ENCODE measurements at regions not wholly inside any gene's neighbourhood (a gene's known extent, or its start where the extent isn't known, plus 50 kb on each side); places are given as distances from the start of the nearest gene placed in this dataset.
"Not testable (repeated sequence)": the region's sequence is repeated elsewhere in the genome, so short reads cannot be mapped to it uniquely, and the experiment has no call there.

DNA sequence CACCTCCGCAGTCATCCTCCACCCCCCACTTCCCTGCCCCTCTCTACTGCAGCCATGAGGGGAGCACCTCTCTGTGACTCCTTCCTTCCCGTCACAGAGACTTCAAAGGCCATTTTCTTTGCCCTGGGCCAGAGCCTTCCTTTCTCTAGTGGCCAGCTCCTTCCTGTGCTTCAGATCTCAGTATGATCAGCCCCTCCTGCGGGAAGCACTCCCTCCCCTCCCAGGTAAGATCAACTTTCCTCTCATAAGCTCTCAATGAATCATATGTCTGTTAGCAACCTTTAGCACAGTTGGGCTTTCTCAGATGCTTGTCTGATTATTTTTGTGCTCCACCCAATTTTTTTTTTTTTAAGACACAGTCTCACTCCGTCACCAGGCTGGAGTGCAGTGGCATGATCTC lies 241.0 kb upstream of the PRSS1 start:
- no peaks in the 10 kb centered on the region for H3K27me3 ChIP-seq
- no peaks in the 10 kb centered on the region for H3K36me3 ChIP-seq
- no peak overlapping the region for H3K4me3 ChIP-seq
- DNase-seq (ENCODE audit: low spot score): no peak
- no peak overlapping the region for H3K27ac ChIP-seq
- TF ChIP-seq, protein P1, sequence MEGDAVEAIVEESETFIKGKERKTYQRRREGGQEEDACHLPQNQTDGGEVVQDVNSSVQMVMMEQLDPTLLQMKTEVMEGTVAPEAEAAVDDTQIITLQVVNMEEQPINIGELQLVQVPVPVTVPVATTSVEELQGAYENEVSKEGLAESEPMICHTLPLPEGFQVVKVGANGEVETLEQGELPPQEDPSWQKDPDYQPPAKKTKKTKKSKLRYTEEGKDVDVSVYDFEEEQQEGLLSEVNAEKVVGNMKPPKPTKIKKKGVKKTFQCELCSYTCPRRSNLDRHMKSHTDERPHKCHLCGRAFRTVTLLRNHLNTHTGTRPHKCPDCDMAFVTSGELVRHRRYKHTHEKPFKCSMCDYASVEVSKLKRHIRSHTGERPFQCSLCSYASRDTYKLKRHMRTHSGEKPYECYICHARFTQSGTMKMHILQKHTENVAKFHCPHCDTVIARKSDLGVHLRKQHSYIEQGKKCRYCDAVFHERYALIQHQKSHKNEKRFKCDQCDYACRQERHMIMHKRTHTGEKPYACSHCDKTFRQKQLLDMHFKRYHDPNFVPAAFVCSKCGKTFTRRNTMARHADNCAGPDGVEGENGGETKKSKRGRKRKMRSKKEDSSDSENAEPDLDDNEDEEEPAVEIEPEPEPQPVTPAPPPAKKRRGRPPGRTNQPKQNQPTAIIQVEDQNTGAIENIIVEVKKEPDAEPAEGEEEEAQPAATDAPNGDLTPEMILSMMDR (IDR thresholded peaks at IDR 0.05): no peak
- no peaks in the 10 kb centered on the region for H3K4me1 ChIP-seq
- H3K9me3 ChIP-seq: no peaks in the 10 kb centered on the region

DNA sequence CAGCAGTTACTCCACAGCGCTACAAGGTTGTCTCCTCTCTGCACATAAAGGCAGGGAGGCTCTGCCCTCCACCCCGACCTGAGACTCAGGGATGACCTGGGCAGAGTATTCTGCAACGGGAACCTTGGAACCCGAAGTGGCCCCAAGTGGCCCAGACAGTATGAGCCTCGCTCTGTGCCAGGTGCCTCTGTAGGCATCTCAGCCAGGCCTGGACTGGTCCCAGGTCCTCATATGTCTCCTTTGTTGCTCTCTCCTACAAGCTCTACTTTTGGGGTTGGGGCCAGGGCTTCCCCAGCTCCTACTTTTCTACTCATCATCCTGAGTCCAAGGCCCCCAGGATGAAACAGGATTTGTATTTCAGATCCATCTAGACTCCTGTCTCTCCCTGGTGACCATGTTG lies 241.5 kb upstream of the PRSS1 start:
- Histone ChIP-seq H3K4me3 (no peak overlapping the region), H3K4me1 (no peaks in the 10 kb centered on the region), H3K27ac (no peak overlapping the region), H3K36me3 (no peaks in the 10 kb centered on the region), H3K27me3 (no peaks in the 10 kb centered on the region), H3K9me3 (no peaks in the 10 kb centered on the region)
- TF ChIP-seq, protein P1 (IDR thresholded peaks at IDR 0.05): no peak
- no peak for DNase-seq (ENCODE audit: low spot score)

DNA sequence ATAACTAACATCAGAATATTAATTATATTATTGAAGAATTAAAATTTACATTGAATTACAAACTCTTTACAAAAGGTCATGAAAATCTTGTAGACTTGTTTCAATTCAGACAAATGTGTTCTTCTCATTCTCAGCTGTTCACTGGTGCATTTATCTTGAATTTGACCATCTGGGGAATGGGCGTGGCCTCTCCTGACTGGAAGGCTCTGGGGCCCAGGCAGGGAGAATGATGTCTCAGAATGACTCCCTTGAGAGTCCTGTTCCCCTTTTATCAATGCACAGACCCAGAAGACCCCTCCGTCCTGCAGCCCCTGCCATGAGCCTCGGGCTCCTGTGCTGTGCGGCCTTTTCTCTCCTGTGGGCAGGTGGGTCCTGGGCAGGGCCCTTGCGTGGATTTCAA lies 242.2 kb upstream of the PRSS1 start:
- H3K9me3 ChIP-seq; H3K27me3 ChIP-seq; H3K27ac ChIP-seq; H3K4me3 ChIP-seq; H3K36me3 ChIP-seq; H3K4me1 ChIP-seq; DNase-seq (ENCODE audit: low spot score): not testable (repeated sequence)

DNA sequence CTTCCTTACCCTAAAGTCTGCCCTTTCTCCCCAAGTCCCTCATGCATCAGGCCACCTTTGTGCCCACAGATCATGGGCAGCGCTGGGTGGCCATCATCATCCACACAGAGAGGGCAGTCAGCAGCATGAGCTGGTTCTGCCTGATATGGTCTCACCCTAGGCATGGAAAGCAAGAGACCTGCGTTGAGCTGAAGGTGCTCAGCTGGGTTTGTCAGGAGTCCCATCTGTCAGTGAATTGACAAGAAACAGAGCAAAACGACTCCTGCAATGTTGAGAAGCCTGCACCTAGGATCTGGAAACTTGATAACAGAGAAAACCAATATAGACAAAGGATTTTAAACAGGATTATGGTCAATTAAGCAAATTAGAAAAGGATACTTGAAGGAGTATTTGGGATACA lies 242.7 kb upstream of the PRSS1 start:
- H3K4me3 ChIP-seq: no peak overlapping the region
- no peak overlapping the region for H3K27ac ChIP-seq
- H3K4me1 ChIP-seq: no peaks in the 10 kb centered on the region
- DNase-seq (ENCODE audit: low spot score): no peak
- TF ChIP-seq, protein P1 (IDR thresholded peaks at IDR 0.05): no peak
- H3K9me3 ChIP-seq: no peaks in the 10 kb centered on the region
- H3K27me3 ChIP-seq: no peaks in the 10 kb centered on the region
- no peaks in the 10 kb centered on the region for H3K36me3 ChIP-seq

DNA sequence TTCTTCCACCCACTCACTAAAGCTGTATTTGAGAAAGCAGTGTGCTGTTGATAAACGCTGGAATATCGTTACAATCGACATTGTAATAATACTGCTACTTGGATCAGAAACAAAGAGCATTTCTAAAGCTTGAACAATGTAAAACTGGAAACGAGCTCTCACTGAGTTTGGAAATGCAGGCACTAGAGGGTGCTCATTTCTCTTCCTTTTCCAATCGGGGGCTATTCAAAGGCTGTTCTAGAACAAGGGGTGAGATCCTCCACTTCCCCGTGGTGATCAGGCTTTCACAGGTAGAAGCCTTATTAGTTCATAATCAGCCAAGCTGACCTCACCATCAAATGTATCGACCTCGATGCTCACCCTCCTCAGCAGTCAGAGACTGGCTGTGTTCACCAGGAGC lies 245.3 kb upstream of the PRSS1 start:
- not testable (repeated sequence) for H3K27me3 ChIP-seq; H3K4me1 ChIP-seq; DNase-seq (ENCODE audit: low spot score); H3K27ac ChIP-seq; H3K4me3 ChIP-seq; H3K36me3 ChIP-seq; H3K9me3 ChIP-seq

DNA sequence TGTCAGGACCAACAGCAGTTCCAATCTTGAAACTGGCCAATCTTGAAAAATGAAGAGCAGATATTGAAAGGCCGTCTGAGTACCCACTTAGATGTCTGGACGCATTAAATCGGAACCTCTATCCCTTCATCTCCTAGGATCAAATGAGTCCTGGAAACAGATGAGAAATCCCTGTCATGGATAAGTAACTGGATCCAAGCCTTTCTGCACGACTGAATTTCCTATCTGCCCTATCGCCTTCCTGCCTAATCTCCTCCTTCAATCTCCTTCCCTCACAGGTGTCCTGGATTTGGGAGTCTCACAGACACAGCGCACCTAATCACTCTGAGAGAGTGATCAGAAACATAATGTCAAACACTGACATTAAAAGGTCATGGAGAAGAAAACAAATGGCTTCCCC lies 245.2 kb upstream of the PRSS58 start:
- H3K4me3 ChIP-seq: no peak overlapping the region
- no peak overlapping the region for H3K27ac ChIP-seq
- no peaks in the 10 kb centered on the region for H3K36me3 ChIP-seq
- TF ChIP-seq, protein P1 (IDR thresholded peaks at IDR 0.05): no peak
- no peaks in the 10 kb centered on the region for H3K9me3 ChIP-seq
- no peaks in the 10 kb centered on the region for H3K4me1 ChIP-seq
- DNase-seq (ENCODE audit: low spot score): no peak
- no peaks in the 10 kb centered on the region for H3K27me3 ChIP-seq

DNA sequence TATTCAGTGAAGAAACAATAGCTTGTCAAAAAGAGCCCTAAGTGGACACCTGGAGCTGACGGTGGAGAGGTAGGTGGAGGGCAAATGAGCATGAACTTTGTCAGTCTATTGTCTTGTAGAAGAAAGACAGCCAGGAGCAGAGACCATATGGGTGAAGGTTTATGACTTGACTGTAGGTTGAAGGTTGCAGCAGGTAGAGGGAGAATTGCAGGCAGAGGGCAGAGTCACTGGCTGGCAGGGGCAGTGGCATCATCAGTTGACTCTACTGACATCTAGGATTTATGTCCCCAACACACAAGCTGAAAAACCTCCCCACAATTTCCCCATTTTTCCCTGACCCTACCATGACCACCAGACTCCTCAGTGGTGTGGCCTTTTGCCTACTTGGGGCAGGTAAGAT lies 243.6 kb upstream of the PRSS58 start:
- no peak overlapping the region for H3K4me3 ChIP-seq
- TF ChIP-seq, protein P1 (IDR thresholded peaks at IDR 0.05): no peak
- no peaks in the 10 kb centered on the region for H3K27me3 ChIP-seq
- no peaks in the 10 kb centered on the region for H3K36me3 ChIP-seq
- no peak for DNase-seq (ENCODE audit: low spot score)
- H3K4me1 ChIP-seq: no peaks in the 10 kb centered on the region
- no peaks in the 10 kb centered on the region for H3K9me3 ChIP-seq
- no peak overlapping the region for H3K27ac ChIP-seq

All from right atrium auricular region (tissue), 2 donors.